ENCODE measurements at regions not wholly inside any gene's neighbourhood (a gene's known extent, or its start where the extent isn't known, plus 50 kb on each side); places are given as distances from the start of the nearest gene placed in this dataset.
"Not testable (repeated sequence)": the region's sequence is repeated elsewhere in the genome, so short reads cannot be mapped to it uniquely, and the experiment has no call there.

DNA sequence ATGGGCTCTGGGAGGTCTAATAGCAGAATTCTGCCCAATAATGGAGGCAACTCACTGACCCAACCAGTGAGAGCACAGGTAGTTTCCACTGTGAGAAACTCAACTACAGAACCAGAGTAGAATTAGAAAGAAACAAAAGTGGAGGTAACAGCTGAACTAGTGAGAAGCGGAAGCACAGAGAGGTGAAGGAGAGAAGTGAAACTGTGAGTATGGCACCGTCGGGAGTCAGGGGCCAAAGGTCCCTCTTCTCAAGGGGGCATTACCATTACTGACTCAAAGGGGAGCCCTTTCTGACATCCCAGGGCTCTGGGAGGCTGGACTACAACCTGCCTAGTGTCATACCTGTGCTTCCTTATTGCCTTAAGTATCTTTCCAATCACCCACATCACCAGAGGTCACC lies 198.3 kb downstream of the TP53TG3F start:
- not testable (repeated sequence) for H3K4me3 ChIP-seq (replicated peaks; ENCODE audit: insufficient read depth, low read length); DNase-seq (ENCODE audit: low read depth in 1 of 2, low spot score in 1 of 2); H3K27me3 ChIP-seq (ENCODE audit: insufficient read depth, poor library complexity, severe bottlenecking); H3K27ac ChIP-seq (replicated peaks)

DNA sequence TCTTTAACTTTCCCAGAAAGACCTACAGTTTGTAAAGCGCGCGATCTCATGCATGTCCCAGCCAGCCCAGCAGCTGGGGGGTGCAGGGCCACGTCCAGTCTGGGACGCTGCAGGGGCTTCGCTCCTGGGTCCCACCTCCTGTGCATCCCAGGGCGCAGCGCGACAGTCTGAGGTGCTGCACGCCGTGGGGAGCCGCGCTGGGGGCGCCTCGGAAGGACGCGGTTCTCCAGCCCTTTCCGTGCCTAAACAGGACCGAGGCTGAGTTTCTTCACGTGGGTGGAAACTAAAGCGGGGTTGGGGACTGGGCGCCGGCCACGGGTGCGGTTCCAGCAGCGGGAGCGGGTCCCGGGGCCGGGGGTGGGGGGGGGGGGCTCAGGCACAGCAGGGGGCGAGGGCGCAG lies 221.4 kb downstream of the TP53TG3F start:
- not testable (repeated sequence) for H3K27ac ChIP-seq (replicated peaks); H3K27me3 ChIP-seq (ENCODE audit: insufficient read depth, poor library complexity, severe bottlenecking); DNase-seq (ENCODE audit: low read depth in 1 of 2, low spot score in 1 of 2); H3K4me3 ChIP-seq (replicated peaks; ENCODE audit: insufficient read depth, low read length)

DNA sequence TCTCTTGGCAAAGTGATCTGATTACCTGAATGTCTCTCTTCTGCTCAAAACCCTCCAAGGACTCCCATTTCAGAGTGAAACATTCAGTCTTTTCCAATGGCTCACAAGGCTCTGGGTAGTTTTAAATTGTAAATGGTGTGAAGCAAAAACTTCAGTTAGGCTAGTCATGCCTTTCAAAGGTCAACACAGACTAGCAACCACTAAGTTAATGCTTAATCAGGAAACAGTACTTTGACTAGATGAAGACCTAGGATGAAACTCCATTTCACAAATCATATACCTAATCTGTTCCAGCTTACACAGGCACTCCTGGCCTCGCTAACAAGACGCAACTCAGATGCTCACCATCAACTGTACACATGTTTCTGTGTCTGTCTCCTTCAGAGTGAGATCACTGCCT lies 240.9 kb downstream of the TP53TG3F start:
- not testable (repeated sequence) for DNase-seq (ENCODE audit: low read depth in 1 of 2, low spot score in 1 of 2); H3K27me3 ChIP-seq (ENCODE audit: insufficient read depth, poor library complexity, severe bottlenecking); H3K27ac ChIP-seq (replicated peaks); H3K4me3 ChIP-seq (replicated peaks; ENCODE audit: insufficient read depth, low read length)

DNA sequence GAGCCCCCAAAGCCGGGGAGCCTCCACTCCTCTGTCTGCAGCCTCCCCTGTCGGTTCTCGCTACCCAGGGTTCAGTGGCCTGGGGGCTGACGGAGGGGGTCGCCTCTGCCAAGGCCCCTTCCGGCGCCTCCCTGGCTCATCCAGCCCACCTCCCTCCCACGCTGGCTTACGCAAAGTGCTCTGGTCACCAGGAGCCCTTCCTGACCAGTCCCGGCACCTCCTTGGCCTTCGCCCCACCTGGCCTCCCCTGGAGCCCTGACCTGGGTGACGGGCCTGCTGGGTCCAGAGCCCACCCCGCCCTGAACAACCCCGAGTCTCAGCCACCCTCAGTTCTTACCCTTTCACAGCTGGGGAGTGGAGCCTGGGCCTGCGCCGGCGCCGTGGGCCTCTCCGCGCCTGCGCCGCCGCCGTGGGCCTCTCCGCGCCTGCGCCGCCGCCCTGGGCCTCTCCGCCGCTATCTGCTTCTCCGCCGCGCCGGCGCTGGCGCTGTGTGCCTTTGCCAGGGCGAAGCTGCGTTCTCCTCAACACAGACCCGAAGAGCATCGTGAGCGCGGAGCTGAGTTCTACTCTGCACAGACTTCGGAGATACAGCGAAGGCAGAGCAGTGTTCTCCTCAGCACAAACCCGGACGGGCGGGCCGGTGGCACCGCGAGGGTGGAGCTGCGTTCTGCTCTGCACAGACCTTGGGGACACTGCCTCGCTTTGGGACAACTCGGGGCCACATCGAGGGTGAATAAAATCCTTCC lies 247.6 kb downstream of the TP53TG3F start:
- H3K27me3 ChIP-seq (ENCODE audit: insufficient read depth, poor library complexity, severe bottlenecking); DNase-seq (ENCODE audit: low read depth in 1 of 2, low spot score in 1 of 2); H3K4me3 ChIP-seq (replicated peaks; ENCODE audit: insufficient read depth, low read length); H3K27ac ChIP-seq (replicated peaks): not testable (repeated sequence)

DNA sequence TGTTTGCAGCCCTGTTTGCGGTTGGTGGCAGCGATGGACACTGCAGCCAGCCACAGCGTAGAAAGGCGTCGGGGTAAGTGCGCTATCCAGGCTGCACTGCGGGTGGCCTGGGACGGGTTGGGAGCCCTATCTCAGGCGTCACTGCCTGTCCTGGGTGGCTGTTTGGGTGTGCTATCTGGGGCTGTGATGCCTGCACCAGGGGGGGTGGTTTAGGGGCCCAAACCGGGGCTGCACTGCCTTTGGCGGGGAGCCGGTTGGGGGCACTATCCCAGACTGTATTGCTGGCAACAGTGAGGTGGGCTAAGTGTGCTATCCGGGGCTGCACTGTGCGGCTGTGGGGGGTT lies 248.2 kb downstream of the TP53TG3F start:
- not testable (repeated sequence) for H3K27ac ChIP-seq (replicated peaks); DNase-seq (ENCODE audit: low read depth in 1 of 2, low spot score in 1 of 2); H3K27me3 ChIP-seq (ENCODE audit: insufficient read depth, poor library complexity, severe bottlenecking); H3K4me3 ChIP-seq (replicated peaks; ENCODE audit: insufficient read depth, low read length)

DNA sequence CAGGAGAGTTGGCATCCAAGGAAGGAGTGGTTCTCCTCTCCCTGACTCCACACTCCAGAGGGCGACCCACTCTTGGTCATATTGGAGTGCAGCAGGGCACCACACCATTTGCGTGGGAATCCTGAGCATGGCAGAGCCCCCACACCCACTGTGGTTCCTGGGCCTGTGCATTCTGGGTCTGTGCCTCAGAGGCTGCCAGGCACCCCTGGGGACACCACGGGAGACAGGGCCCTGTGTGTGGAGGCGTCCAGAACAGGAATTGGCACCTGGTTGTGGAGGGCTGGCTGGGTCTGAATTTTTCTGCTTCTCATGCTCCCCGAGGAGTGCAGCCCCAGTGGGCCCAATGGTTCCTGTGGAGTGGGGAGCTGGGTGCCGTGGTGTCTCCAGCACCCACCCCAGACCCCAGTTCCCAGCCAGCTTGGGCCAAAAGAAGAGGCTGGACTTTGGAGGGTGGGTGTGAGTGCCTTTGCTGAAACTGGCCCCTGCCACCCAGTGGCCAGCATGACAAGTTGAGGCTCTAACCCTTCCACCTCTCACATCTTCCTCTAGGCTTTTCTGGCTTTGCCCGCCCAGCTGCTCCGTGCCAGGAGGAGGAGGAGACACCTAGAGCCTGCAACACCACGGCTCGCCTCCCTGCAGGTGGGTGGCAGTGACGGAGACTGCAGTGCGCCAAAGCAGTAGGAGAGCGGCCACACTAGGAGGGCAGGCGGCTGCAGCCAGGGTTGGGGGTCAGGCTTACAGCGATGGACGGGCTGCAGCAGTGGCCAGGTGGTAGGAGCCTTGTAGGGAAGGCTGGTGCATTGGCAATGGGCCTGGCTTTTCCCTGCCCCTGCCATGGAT lies 250.7 kb downstream of the TP53TG3F start:
- H3K4me3 ChIP-seq (replicated peaks; ENCODE audit: insufficient read depth, low read length); H3K27ac ChIP-seq (replicated peaks); H3K27me3 ChIP-seq (ENCODE audit: insufficient read depth, poor library complexity, severe bottlenecking); DNase-seq (ENCODE audit: low read depth in 1 of 2, low spot score in 1 of 2): not testable (repeated sequence)

DNA sequence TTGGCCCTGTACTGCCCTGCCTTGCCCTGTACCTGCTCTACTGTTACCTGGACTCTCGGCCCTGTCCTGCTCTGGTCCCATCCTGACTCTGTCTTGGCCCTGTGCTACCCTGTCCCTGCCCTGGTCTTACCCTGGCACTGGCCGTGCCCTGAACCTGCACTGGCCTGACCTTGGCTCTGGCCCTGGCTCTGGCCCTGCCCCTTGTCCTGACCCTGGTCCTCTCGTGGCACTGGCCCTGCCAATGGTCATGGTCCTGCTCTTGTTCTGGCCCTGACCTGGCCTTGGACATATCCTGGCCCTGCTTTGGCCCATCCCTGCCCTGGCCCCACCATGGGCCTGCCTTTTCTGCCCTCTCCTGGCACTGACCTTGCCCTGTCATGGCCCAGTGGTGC lies 251.3 kb downstream of the TP53TG3F start:
- not testable (repeated sequence) for H3K4me3 ChIP-seq (replicated peaks; ENCODE audit: insufficient read depth, low read length); H3K27me3 ChIP-seq (ENCODE audit: insufficient read depth, poor library complexity, severe bottlenecking); H3K27ac ChIP-seq (replicated peaks)

DNA sequence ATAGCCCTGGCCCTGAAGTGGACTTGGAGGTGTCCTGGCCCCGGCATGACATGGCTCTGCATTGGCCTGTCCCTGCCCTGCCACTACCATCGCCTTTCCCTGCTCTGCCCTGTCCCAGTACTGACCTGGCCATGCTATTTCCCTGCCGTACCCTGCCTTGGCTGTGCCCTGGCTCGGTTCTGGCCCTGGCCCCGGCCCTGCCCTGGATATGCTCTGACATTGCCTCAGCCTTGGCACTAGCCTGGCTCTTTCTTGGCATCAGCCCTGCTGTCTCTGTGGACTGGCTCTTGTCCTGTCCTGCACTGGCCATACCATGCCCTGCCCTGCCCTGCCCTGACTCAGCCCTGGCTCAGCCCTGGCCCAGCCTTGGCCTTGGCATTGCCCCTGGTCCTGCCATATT lies 252.2 kb downstream of the TP53TG3F start:
- DNase-seq (ENCODE audit: low read depth in 1 of 2, low spot score in 1 of 2); H3K27ac ChIP-seq (replicated peaks); H3K4me3 ChIP-seq (replicated peaks; ENCODE audit: insufficient read depth, low read length); H3K27me3 ChIP-seq (ENCODE audit: insufficient read depth, poor library complexity, severe bottlenecking): not testable (repeated sequence)

More for the DNA sequence above, 251.3 kb downstream of the TP53TG3F start:
- DNase-seq (ENCODE audit: low read depth in 1 of 2, low spot score in 1 of 2), result not testable (repeated sequence)

DNA sequence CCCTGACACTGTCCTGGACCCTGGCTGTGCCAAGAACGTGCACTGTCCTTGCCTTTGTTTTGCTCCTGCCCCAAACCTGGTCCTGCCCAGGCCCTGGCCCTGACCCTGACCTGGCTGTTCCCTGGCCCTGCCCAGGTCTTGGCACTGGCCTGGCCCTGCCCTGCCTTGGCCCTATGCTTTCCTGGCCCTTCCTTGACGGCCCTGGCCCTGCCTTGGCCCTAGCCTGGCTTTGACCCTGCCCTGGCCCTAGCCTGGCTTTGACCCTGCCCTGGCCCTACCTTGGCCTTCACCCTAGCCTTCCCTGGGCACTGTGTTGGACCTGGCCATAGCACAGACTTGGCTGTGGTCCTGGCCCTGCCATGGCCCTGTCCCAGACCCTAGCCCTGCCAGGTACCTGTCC lies 252.9 kb downstream of the TP53TG3F start:
- not testable (repeated sequence) for DNase-seq (ENCODE audit: low read depth in 1 of 2, low spot score in 1 of 2); H3K27me3 ChIP-seq (ENCODE audit: insufficient read depth, poor library complexity, severe bottlenecking); H3K27ac ChIP-seq (replicated peaks); H3K4me3 ChIP-seq (replicated peaks; ENCODE audit: insufficient read depth, low read length)

DNA sequence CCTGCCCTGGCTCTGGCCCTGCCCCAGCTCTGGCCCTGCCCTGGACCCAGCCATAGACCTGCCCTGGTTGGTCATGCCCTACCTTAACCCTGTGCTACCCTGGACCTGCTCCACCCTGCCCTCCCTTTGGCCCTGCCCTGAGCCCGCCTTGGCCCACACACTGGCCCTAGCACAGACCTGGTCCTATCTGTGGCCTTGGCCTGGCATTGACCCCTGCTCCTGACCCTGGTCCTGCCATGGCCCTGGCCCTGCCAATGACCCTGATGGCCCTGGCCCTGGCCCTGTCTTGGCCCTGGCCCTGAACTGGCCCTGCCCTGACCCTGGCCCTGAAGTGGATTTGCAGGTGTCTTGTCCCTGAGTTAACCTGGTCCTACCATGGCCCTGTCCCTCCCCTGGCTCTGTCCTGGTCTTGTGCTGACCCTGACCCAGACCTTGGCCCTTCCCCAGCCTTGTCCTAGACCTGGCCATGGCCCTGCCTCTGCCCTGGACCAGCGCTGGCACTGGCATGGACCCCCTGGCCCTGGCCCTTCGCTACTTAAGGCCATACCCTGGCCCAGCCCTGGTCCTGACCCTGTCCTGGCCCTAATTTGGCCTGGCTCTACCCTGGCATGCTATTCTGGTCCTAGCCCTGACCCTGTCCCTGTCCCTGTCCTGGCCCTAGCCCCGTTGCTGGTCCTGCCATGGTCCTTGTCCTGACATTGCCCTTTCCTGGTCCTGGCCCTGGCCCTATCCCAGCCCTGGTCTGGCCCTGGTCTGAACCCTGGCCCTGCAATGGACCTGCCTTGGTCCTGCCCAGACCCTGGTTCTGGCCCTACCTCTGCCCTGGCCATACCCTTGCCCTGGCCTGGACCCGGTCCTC lies 253.7 kb downstream of the TP53TG3F start:
- not testable (repeated sequence) for H3K27me3 ChIP-seq (ENCODE audit: insufficient read depth, poor library complexity, severe bottlenecking); H3K4me3 ChIP-seq (replicated peaks; ENCODE audit: insufficient read depth, low read length); DNase-seq (ENCODE audit: low read depth in 1 of 2, low spot score in 1 of 2); H3K27ac ChIP-seq (replicated peaks)

DNA sequence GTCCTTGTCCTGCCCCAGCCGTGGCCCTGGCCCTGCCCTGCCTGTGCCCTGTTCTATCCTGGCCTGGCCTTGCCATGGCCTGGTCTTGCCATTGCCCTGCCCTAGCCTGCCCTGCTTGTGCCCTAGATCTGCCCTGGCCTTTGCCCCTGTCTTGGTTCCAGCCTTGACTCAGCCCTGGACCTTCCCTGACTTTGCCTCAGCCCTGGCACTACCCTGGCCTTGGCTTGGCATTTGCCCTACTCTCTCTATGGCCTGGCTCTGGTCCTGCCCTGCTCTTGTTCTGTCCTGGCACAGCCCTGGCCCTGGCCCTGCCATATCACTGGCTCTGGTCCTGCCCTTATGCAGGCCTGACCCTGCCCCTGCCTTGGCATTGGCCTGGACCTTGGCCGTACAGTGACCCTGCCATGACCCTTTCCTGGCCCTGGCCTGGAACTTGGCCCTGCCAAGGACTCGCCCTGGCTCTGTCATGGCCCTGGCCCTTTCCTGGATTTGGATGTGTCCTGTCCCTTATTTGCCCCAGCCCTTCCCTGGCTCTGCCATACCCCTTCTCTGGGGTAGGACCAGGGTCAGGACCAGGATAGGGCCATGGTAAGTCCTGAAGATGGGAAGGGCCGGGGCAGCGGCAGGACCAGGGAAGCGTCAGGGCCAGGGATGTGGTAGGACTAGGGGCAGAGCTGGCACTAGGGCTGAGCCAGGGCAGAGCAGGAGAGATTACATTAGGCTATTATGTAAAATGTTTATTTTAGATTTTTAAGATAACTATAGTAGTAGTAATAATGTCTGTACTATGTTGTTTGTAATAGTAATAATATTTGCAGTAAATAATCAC lies 254.5 kb downstream of the TP53TG3F start:
- not testable (repeated sequence) for DNase-seq (ENCODE audit: low read depth in 1 of 2, low spot score in 1 of 2); H3K27me3 ChIP-seq (ENCODE audit: insufficient read depth, poor library complexity, severe bottlenecking); H3K27ac ChIP-seq (replicated peaks); H3K4me3 ChIP-seq (replicated peaks; ENCODE audit: insufficient read depth, low read length)

DNA sequence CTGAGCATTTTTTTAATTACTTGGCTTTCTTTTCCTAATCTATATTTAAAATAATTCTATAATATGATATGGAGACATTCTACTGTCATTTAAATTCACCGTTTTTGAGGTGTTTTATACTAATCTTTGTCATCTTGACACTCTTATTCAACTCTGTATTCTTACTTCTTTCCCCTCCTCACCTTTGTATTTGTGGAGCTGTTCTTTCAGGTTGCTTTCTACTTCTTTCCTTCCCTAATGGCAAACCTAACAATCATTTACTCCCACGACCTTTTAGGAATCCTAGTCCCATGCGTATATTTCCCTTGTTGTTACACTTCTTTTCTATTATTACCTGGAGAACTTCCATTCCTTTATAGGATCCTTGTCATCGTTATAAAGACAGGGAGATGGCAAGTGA lies 271.8 kb downstream of the TP53TG3F start:
- H3K27ac ChIP-seq (replicated peaks); DNase-seq (ENCODE audit: low read depth in 1 of 2, low spot score in 1 of 2); H3K4me3 ChIP-seq (replicated peaks; ENCODE audit: insufficient read depth, low read length); H3K27me3 ChIP-seq (ENCODE audit: insufficient read depth, poor library complexity, severe bottlenecking): not testable (repeated sequence)

DNA sequence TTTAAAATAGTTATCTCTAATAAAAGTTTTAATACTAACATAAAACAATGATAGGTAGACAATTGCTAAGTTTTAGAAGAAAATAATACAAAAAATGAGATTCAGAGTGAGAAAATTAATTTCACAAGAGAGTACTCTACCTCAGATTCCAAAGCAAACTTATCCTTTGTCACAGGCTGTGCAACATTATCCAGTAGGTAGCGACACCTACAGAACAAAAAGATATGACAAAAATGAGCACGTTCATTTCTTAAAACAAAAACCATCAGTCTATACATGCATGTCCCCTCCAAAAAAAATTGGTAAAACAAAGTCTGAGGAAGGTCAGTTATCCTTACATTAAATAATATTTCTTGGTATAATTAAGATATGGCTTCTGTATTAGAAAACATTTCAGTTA lies 275.2 kb downstream of the TP53TG3F start:
- not testable (repeated sequence) for H3K4me3 ChIP-seq (replicated peaks; ENCODE audit: insufficient read depth, low read length); DNase-seq (ENCODE audit: low read depth in 1 of 2, low spot score in 1 of 2); H3K27me3 ChIP-seq (ENCODE audit: insufficient read depth, poor library complexity, severe bottlenecking); H3K27ac ChIP-seq (replicated peaks)
